GM19324 (cell line): ENCODE measurements at regions not wholly inside any gene's neighbourhood (a gene's known extent, or its start where the extent isn't known, plus 50 kb on each side); places are given as distances from the start of the nearest gene placed in this dataset.

Experiments used
- ATAC-seq: cut with Tn5 transposase; IDR thresholded peaks from one replicate; pipeline ENCODE4 v1.9.1; 2021; ENCODE audit warnings: mild to moderate bottlenecking, moderate library complexity; ENCODE audit not compliant: unreplicated experiment, low FRiP score

DNA sequence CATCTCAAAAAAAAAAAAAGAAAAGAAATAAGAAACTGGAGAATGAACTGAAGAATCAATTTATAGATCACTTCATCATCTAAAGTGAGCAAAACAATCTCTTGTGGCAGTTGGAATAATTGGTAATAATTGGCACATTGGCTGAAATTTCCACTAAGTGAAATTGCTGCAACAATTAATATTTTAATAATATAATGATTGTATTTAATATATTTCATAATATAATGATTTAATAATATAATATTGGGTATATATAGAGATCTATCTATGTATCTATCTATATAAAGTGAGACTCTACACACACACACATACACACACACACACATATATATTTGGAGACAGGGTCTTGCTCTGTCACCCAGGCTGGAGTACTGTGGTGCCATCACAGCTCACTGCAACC, 81.2 kb upstream of the PRICKLE1 start:
- ATAC-seq = no peak

DNA sequence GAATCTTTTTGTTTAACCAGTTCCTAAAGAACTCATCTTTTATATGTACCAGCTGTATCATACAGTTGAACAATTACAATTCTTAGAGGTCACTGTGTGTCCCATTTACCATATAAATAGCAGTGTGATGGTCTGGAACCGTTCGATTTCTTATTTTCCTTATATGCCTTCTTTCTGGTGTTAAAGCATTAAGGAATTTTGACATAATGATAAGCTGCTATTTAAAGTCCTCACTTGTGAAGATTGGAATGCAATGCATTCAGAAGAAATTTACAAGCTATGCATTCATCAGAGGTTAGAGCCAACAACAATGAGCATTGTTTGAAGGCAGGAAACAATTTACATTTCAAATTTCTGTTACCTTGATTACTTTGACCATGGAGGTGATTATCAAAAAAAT, 80.0 kb upstream of the PRICKLE1 start:
- ATAC-seq = no peak

DNA sequence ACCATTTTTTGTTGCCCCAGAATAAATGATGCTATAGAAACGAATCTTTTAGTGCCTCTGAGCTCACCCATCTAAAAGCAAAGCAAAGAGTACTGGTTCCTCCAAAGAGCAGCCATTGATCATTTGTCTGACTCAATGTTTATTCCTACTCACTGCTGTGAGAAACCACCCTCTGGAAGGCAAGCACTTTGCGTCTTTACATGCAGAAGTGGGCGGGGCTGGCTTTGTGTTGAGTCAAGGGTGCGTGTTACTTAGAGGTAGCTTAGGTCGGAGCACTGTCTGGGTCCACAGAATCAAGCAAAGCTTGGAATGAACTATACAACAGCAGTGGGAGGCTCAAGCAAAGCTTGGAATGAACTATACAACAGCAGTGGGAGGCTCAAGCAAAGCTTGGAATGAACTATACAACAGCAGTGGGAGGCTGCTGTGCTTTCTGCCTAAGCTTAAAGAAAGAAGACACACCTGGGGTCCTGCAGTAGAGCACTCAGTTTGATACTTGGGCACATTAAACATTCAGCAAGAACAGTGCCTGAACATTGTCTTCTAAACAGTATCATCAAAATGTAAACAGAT, 77.2 kb upstream of the PRICKLE1 start:
- ATAC-seq = no peak

DNA sequence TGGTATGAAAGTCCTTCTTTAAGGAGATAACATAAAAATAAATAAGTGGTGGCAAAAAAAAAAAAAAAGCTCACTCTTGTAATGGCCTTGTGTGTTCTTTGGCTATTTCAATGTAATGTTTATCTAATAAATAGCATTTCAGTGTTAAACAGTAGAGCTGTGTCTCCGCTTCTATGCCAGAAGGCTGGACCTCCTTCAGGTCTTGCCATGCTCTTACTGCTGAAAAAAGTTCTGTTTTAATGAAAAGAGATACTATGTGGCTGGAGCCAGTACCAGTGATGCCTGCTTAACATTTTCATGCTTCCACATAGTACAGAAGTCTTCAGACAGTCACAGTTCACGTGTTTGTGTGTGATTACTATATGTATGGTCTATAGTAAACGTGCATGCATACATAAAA, 74.1 kb upstream of the PRICKLE1 start:
- ATAC-seq = no peak

DNA sequence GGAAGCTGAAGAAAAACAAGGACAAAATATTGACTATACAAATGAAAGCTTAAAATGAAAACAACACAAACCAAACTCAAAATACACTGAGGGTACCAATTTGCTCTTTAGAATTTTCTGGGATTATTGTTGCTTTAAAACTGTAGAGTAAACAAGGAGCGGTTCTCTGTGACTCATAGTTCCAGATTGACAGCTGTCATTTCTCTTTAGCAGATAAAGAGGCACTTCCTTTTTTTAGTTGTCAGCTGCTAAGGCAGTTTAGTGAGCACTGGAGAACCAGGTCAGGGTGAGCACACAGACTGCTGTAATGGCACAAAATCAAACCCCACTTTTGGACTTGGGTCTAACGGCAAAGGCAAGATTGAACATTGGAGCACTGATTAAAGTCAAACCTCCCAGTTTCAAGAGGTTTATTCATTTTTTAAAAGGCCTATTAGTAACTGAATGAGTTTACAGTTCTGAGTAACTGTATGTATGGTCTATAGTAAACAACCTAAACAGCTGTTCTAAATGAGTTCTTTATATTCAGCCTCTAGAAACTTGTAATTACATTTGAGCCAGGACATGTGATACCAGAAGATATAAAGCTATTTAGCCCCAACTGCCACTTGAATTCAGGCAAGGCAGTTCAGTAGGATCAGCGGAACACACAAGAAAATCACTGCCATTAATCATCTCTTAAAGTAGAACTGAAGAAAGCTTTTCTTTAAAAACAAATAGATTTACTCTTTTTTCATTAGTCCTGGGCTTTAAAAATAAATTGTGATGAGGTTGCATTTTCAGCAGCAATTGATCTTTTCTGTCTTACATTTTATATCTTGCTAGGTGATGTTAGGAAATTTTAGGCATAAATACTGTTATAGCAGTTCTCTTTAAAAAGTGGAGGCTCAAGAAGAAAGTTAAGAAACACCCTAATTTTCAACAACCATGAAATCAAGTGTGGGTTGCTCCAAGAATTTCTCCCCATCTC, 71.7 kb upstream of the PRICKLE1 start:
- ATAC-seq = no peak

DNA sequence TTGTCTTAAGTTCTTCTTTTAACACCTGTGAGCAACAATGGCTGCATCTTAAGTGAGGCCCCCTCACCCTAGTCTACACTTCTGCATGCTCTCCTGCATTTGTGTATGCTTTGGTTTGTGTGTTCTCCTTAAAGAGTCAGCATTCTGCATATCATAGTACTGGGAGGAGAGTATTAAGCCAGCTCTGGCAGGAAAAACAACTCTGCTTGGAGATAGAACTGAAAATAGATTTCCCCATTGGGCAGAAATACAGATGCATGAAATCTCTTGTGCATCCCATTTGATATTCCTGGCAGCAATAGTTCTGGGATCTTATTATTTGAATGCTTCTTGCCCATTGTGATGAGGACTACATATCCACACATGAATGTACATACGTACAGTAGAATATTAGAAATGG, 70.6 kb upstream of the PRICKLE1 start:
- ATAC-seq = no peak

DNA sequence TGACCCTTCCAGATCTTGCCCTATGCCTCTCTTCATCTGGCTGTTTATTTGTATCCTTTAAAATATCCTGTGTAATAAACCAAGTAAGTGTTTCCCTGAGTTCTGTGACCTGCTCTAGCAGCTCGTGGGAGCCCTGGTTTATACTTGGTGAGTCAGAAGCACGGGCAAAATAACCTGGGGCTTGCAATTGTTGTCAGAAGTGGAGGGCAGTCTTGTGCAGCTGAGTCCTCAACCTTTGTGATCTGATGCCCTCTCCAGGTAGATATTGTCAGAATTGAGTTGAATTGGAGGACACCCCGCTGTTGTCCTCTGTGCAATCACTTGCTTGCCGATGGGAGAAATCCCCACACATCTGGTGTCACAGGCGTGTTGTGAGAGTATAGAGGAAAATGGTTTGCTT, 62.5 kb upstream of the PRICKLE1 start:
- no peak for ATAC-seq

DNA sequence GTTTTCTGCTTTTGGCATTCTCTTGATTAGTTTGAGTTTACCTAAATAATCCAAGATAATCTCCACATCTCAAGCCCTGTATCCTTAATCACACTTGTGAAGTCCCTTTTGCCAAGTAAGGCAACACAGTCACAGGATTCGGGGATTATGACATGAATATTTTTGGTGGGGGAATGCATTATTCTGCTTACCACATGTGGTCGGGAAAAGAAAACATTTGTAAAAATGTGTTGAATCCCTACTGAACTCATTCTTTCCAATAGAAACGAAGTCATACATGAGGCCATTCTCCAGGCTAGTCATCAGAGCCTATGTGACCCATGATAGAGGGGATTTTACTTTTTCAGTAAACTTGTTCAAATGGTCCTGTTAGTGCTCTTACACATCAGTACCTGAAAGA, 58.5 kb upstream of the PRICKLE1 start:
- no peak for ATAC-seq

DNA sequence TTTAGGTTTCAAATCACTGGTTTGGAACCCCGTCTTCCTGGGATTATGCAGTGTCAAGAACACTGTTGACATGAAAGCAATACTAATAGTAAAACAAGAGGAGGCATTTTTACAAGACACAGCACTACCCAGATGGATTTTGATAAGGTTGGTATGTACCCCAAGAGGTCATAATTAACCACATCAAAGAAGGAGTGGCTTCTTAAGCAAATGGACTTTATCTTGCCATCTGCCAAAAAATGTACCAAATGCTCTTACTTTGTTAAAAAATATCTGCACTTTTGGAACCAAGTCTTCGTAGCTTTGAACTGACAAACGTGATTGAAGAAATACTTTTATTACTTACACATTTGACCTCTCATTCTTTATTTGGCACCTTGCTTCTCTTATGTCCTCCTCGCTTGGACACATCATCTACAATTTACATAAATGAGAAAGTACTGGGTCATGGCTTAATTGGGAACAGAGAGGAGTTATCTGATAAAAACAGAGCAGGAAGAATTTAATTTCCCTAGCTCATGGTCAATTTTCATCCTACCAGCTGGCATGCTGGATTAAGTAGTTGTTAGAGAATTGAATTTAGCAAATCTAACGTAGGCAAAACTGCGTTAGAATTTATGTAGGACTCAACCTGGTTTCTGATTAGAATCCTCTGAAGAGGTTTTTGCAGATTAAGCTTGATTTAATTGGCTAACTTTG, 54.5 kb upstream of the PRICKLE1 start:
- no peak for ATAC-seq

DNA sequence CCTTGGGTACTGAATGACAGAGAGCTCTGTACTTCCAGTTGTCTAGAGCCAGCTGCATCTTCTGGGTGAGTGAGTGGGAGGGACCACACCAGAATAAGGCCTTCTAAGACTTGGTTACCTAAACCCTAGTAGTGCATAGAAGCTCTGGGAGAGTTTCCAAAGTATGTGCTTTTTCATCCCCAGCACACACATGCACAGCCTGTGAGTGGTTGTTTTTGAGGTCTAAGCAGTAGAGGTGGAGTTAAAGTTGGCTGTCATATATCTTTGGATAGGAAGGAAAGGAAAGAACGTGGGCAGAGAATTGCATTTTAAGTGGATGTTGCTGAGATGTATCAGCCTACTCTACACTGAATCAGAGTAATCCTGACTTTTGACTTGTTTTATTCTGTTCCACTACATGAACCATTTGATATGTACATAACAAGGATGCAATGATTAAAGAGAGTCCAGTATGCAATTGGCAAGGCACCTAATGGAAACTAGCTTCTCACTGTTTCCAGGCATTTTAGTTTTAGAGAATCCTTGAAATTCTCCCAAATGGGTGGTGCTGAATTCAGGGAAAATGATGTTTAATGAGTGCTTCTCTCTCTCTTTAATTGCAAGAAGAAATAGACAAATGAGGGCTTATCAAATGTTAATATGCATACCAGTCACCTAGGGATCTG, 51.8 kb upstream of the PRICKLE1 start:
- no peak for ATAC-seq

DNA sequence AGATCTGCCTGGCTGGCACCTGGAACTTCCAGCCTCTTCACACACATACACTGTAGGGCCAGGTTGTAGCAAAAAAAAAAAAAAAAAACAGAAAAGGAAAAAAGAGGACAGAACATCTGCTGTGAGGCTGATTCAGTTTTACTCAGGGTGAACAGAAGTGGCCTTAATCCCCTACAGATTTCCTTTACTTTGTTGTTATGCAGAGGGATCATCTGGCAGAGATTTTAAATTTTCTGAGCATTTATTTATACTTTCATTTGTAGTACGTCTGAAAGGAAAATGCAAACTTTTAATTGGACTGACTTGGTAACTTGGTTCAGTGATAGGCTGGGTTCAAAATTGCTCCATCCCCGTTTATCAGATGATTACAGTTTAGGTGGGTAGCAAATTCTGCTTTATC, 50.8 kb upstream of the PRICKLE1 start:
- ATAC-seq = no peak

DNA sequence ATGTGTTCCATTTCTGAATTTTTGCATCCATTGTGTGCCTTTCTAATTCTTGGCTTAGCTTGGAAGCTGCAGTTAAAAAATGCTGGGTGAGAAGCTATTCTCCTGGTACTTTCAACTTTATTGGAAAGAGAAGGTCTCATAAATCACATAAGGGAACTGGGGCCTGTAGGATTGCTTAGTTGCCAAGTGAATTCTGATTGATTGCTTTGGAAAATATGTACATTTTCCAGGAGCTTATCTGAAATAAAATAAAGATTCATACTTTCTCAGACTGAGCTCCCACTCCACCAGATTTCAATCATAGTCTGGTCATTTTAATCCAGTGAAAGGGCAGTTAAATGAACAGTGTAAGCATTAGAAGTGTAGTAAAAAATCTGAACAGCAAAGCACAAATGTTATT, 50.0 kb upstream of the PRICKLE1 start:
- ATAC-seq = no peak
